ENCODE measurements at regions not wholly inside any gene's neighbourhood (a gene's known extent, or its start where the extent isn't known, plus 50 kb on each side); places are given as distances from the start of the nearest gene placed in this dataset.

DNA sequence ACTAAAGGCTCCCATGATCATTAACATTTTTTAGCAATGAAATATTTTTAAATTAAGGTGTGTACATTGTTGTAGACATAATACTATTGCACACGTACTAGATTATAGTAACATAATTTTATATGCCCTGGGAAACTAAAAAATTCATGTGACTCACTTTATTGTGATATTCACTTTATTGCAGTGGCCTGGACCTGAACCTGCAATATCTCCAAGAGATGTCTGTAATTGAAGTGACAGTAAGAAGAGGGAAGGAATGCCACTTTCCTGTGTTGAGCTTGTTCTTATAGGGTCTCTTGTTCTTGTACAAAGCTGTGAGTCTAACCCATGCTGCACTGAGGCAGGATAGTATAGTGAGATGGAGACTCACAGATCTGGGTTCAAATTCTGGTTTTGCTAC is 66.9 kb upstream of the USP24 start:
- TF ChIP-seq, protein P1, sequence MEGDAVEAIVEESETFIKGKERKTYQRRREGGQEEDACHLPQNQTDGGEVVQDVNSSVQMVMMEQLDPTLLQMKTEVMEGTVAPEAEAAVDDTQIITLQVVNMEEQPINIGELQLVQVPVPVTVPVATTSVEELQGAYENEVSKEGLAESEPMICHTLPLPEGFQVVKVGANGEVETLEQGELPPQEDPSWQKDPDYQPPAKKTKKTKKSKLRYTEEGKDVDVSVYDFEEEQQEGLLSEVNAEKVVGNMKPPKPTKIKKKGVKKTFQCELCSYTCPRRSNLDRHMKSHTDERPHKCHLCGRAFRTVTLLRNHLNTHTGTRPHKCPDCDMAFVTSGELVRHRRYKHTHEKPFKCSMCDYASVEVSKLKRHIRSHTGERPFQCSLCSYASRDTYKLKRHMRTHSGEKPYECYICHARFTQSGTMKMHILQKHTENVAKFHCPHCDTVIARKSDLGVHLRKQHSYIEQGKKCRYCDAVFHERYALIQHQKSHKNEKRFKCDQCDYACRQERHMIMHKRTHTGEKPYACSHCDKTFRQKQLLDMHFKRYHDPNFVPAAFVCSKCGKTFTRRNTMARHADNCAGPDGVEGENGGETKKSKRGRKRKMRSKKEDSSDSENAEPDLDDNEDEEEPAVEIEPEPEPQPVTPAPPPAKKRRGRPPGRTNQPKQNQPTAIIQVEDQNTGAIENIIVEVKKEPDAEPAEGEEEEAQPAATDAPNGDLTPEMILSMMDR (IDR thresholded peaks at IDR 0.05): no peak
- TF ChIP-seq ZFX (IDR thresholded peaks at IDR 0.05; ENCODE audit: borderline replicate concordance): no peak

All from 22Rv1 (cell line).